ENCODE measurements at regions not wholly inside any gene's neighbourhood (a gene's known extent, or its start where the extent isn't known, plus 50 kb on each side); places are given as distances from the start of the nearest gene placed in this dataset.

- no peaks in the 10 kb centered on the region for H3K36me3 Mint-ChIP-seq
- intact Hi-C loops (cut with micrococcal nuclease): no loop called here
- Histone ChIP-seq H3K4me1 (ENCODE audit: insufficient read depth, low read length) (no peaks in the 10 kb centered on the region), H3K36me3 (ENCODE audit: insufficient read depth, low read length) (no peaks in the 10 kb centered on the region), H3K27ac (ENCODE audit: low read depth, low read length) (no peak overlapping the region), H3K4me3 (ENCODE audit: low read length in 2 of 2) (no peak overlapping the region), H3K27me3 (ENCODE audit: insufficient read depth, low read length) (no peaks in the 10 kb centered on the region), H3K9me3 (ENCODE audit: control insufficient read depth in 1 of 2, low read length in 2 of 2) (no peaks in the 10 kb centered on the region)
- no peaks in the 10 kb centered on the region for H3K27me3 Mint-ChIP-seq
- DNase-seq: no peak
- CTCF ChIA-PET (ENCODE audit: partially characterized antibody): no interaction called here
- POLR2A ChIA-PET (ENCODE audit: partially characterized antibody): no interaction called here
- no peaks in the 10 kb centered on the region for H3K4me1 Mint-ChIP-seq
- peak overlapping the region in 1 of 7 donors; percentile 65 for H3K27ac Mint-ChIP-seq
- H3K4me3 Mint-ChIP-seq: no peak overlapping the region
- H3K9me3 Mint-ChIP-seq: peaks cover 0 to 5% (median 0%) of the 10 kb centered on the region in 8 donors
Measured at GRCh38 chr6:132101535-132101934, 150.4 kb upstream of the CCN2 start.

- Mint-ChIP-seq H3K4me1 (no peaks in the 10 kb centered on the region), H3K27ac (no peak overlapping the region), H3K36me3 (no peaks in the 10 kb centered on the region), H3K27me3 (no peaks in the 10 kb centered on the region), H3K4me3 (no peak overlapping the region), H3K9me3 (peaks cover 0 to 4% (median 0%) of the 10 kb centered on the region in 8 donors)
- ChIA-PET CTCF (ENCODE audit: partially characterized antibody) (no interaction called here), POLR2A (ENCODE audit: partially characterized antibody) (no interaction called here)
- Histone ChIP-seq H3K9me3 (ENCODE audit: control insufficient read depth in 1 of 2, low read length in 2 of 2) (no peaks in the 10 kb centered on the region), H3K4me1 (ENCODE audit: insufficient read depth, low read length) (no peaks in the 10 kb centered on the region), H3K27me3 (ENCODE audit: insufficient read depth, low read length) (no peaks in the 10 kb centered on the region), H3K27ac (ENCODE audit: low read depth, low read length) (no peak overlapping the region), H3K4me3 (ENCODE audit: low read length in 2 of 2) (no peak overlapping the region), H3K36me3 (ENCODE audit: insufficient read depth, low read length) (no peaks in the 10 kb centered on the region)
- no peak for DNase-seq
- intact Hi-C loops (cut with micrococcal nuclease): no loop called here
Measured at GRCh38 chr6:132100388-132100990, 149.3 kb upstream of the CCN2 start.

GRCh38 chr6:132096996-132097395 is 145.8 kb upstream of the CCN2 start:
- no peaks in the 10 kb centered on the region for H3K27me3 Mint-ChIP-seq
- no peaks in the 10 kb centered on the region for H3K36me3 Mint-ChIP-seq
- Histone ChIP-seq H3K9me3 (ENCODE audit: control insufficient read depth in 1 of 2, low read length in 2 of 2) (no peaks in the 10 kb centered on the region), H3K36me3 (ENCODE audit: insufficient read depth, low read length) (no peaks in the 10 kb centered on the region), H3K4me1 (ENCODE audit: insufficient read depth, low read length) (no peaks in the 10 kb centered on the region), H3K27me3 (ENCODE audit: insufficient read depth, low read length) (no peaks in the 10 kb centered on the region), H3K27ac (ENCODE audit: low read depth, low read length) (no peak overlapping the region), H3K4me3 (ENCODE audit: low read length in 2 of 2) (no peak overlapping the region)
- ChIA-PET CTCF (ENCODE audit: partially characterized antibody) (no interaction called here), POLR2A (ENCODE audit: partially characterized antibody) (no interaction called here)
- no peak for DNase-seq
- peaks cover 0 to 6% (median 0%) of the 10 kb centered on the region in 8 donors for H3K9me3 Mint-ChIP-seq
- no peak overlapping the region for H3K27ac Mint-ChIP-seq
- no peaks in the 10 kb centered on the region for H3K4me1 Mint-ChIP-seq
- H3K4me3 Mint-ChIP-seq: no peak overlapping the region
- intact Hi-C loops (cut with micrococcal nuclease): no loop called here

- Histone ChIP-seq H3K27me3 (ENCODE audit: insufficient read depth, low read length) (no peaks in the 10 kb centered on the region), H3K4me1 (ENCODE audit: insufficient read depth, low read length) (no peaks in the 10 kb centered on the region), H3K36me3 (ENCODE audit: insufficient read depth, low read length) (no peaks in the 10 kb centered on the region), H3K4me3 (ENCODE audit: low read length in 2 of 2) (no peak overlapping the region), H3K27ac (ENCODE audit: low read depth, low read length) (no peak overlapping the region), H3K9me3 (ENCODE audit: control insufficient read depth in 1 of 2, low read length in 2 of 2) (no peaks in the 10 kb centered on the region)
- no peaks in the 10 kb centered on the region for H3K27me3 Mint-ChIP-seq
- H3K9me3 Mint-ChIP-seq: peaks cover 0 to 14% (median 3%) of the 10 kb centered on the region in 8 donors
- no peak overlapping the region for H3K27ac Mint-ChIP-seq
- H3K4me1 Mint-ChIP-seq: no peaks in the 10 kb centered on the region
- ChIA-PET CTCF (ENCODE audit: partially characterized antibody) (no interaction called here), POLR2A (ENCODE audit: partially characterized antibody) (no interaction called here)
- no peaks in the 10 kb centered on the region for H3K36me3 Mint-ChIP-seq
- H3K4me3 Mint-ChIP-seq: no peak overlapping the region
- intact Hi-C loops (cut with micrococcal nuclease): no loop called here
- DNase-seq: no peak
Measured at GRCh38 chr6:132096245-132096644, 145.1 kb upstream of the CCN2 start.

- DNase-seq: no peak
- ChIA-PET CTCF (ENCODE audit: partially characterized antibody) (no interaction called here), POLR2A (ENCODE audit: partially characterized antibody) (no interaction called here)
- H3K27ac Mint-ChIP-seq: no peak overlapping the region
- intact Hi-C loops (cut with micrococcal nuclease): no loop called here
- no peaks in the 10 kb centered on the region for H3K27me3 ChIP-seq (ENCODE audit: insufficient read depth, low read length)
- no peaks in the 10 kb centered on the region for H3K9me3 ChIP-seq (ENCODE audit: control insufficient read depth in 1 of 2, low read length in 2 of 2)
- no peaks in the 10 kb centered on the region for H3K4me1 ChIP-seq (ENCODE audit: insufficient read depth, low read length)
- no peak overlapping the region for H3K4me3 ChIP-seq (ENCODE audit: low read length in 2 of 2)
- H3K27me3 Mint-ChIP-seq: no peaks in the 10 kb centered on the region
- H3K36me3 ChIP-seq (ENCODE audit: insufficient read depth, low read length): no peaks in the 10 kb centered on the region
- H3K36me3 Mint-ChIP-seq: no peaks in the 10 kb centered on the region
- no peak overlapping the region for H3K4me3 Mint-ChIP-seq
- peaks cover 2 to 19% (median 6%) of the 10 kb centered on the region in 8 donors for H3K9me3 Mint-ChIP-seq
- no peak overlapping the region for H3K27ac ChIP-seq (ENCODE audit: low read depth, low read length)
- H3K4me1 Mint-ChIP-seq: no peaks in the 10 kb centered on the region
Measured at GRCh38 chr6:132089173-132089572, 138.0 kb upstream of the CCN2 start.

- no peaks in the 10 kb centered on the region for H3K36me3 ChIP-seq (ENCODE audit: insufficient read depth, low read length)
- intact Hi-C loops (cut with micrococcal nuclease): no loop called here
- H3K4me3 ChIP-seq (ENCODE audit: low read length in 2 of 2): no peak overlapping the region
- H3K9me3 ChIP-seq (ENCODE audit: control insufficient read depth in 1 of 2, low read length in 2 of 2): no peaks in the 10 kb centered on the region
- no peaks in the 10 kb centered on the region for H3K4me1 Mint-ChIP-seq
- DNase-seq: no peak
- ChIA-PET POLR2A (ENCODE audit: partially characterized antibody) (no interaction called here), CTCF (ENCODE audit: partially characterized antibody) (no interaction called here)
- no peak overlapping the region for H3K4me3 Mint-ChIP-seq
- no peak overlapping the region for H3K27ac Mint-ChIP-seq
- no peaks in the 10 kb centered on the region for H3K4me1 ChIP-seq (ENCODE audit: insufficient read depth, low read length)
- H3K36me3 Mint-ChIP-seq: no peaks in the 10 kb centered on the region
- H3K27me3 Mint-ChIP-seq: no peaks in the 10 kb centered on the region
- peaks cover 2 to 19% (median 6%) of the 10 kb centered on the region in 8 donors for H3K9me3 Mint-ChIP-seq
- H3K27ac ChIP-seq (ENCODE audit: low read depth, low read length): no peak overlapping the region
- H3K27me3 ChIP-seq (ENCODE audit: insufficient read depth, low read length): no peaks in the 10 kb centered on the region
Measured at GRCh38 chr6:132088150-132088549, 137.0 kb upstream of the CCN2 start.

GRCh38 chr6:132087391-132087790 is 136.2 kb upstream of the CCN2 start:
- H3K9me3 Mint-ChIP-seq: peaks cover 2 to 19% (median 6%) of the 10 kb centered on the region in 8 donors
- no peak overlapping the region for H3K4me3 Mint-ChIP-seq
- no peaks in the 10 kb centered on the region for H3K36me3 Mint-ChIP-seq
- ChIA-PET POLR2A (ENCODE audit: partially characterized antibody) (no interaction called here), CTCF (ENCODE audit: partially characterized antibody) (no interaction called here)
- Histone ChIP-seq H3K9me3 (ENCODE audit: control insufficient read depth in 1 of 2, low read length in 2 of 2) (no peaks in the 10 kb centered on the region), H3K4me1 (ENCODE audit: insufficient read depth, low read length) (no peaks in the 10 kb centered on the region), H3K36me3 (ENCODE audit: insufficient read depth, low read length) (no peaks in the 10 kb centered on the region), H3K27me3 (ENCODE audit: insufficient read depth, low read length) (no peaks in the 10 kb centered on the region), H3K27ac (ENCODE audit: low read depth, low read length) (no peak overlapping the region), H3K4me3 (ENCODE audit: low read length in 2 of 2) (no peak overlapping the region)
- H3K27me3 Mint-ChIP-seq: no peaks in the 10 kb centered on the region
- no peak for DNase-seq
- intact Hi-C loops (cut with micrococcal nuclease): no loop called here
- H3K4me1 Mint-ChIP-seq: no peaks in the 10 kb centered on the region
- H3K27ac Mint-ChIP-seq: no peak overlapping the region

GRCh38 chr6:132085731-132086130 is 134.6 kb upstream of the CCN2 start:
- H3K27ac ChIP-seq (ENCODE audit: low read depth, low read length): no peak overlapping the region
- no peaks in the 10 kb centered on the region for H3K4me1 ChIP-seq (ENCODE audit: insufficient read depth, low read length)
- CTCF ChIA-PET (ENCODE audit: partially characterized antibody): no interaction called here
- H3K27me3 Mint-ChIP-seq: no peaks in the 10 kb centered on the region
- H3K4me3 Mint-ChIP-seq: no peak overlapping the region
- no peaks in the 10 kb centered on the region for H3K9me3 ChIP-seq (ENCODE audit: control insufficient read depth in 1 of 2, low read length in 2 of 2)
- DNase-seq: no peak
- H3K36me3 ChIP-seq (ENCODE audit: insufficient read depth, low read length): no peaks in the 10 kb centered on the region
- H3K27ac Mint-ChIP-seq: no peak overlapping the region
- no peaks in the 10 kb centered on the region for H3K36me3 Mint-ChIP-seq
- H3K9me3 Mint-ChIP-seq: peaks cover 0 to 7% (median 3%) of the 10 kb centered on the region in 8 donors
- intact Hi-C loops (cut with micrococcal nuclease): no loop called here
- H3K4me1 Mint-ChIP-seq: no peaks in the 10 kb centered on the region
- no peak overlapping the region for H3K4me3 ChIP-seq (ENCODE audit: low read length in 2 of 2)
- H3K27me3 ChIP-seq (ENCODE audit: insufficient read depth, low read length): no peaks in the 10 kb centered on the region
- POLR2A ChIA-PET (ENCODE audit: partially characterized antibody): no interaction called here

All from CD4-positive, alpha-beta memory T cell (primary cell).